ENCODE measurements at regions not wholly inside any gene's neighbourhood (a gene's known extent, or its start where the extent isn't known, plus 50 kb on each side); places are given as distances from the start of the nearest gene placed in this dataset.
A peak's percentile ranks its signal among the peaks of the same experiment; 100 is the strongest.

- no peak for DNase-seq (ENCODE audit: low spot score)
These were observed 58.1 kb upstream of the PROK2 start for GRCh38 chr3:71843071-71843470.

- peak; percentile 5 for DNase-seq (ENCODE audit: low spot score)
These were observed 53.5 kb upstream of the PROK2 start for GRCh38 chr3:71838406-71838805.
